ENCODE measurements at regions not wholly inside any gene's neighbourhood (a gene's known extent, or its start where the extent isn't known, plus 50 kb on each side); places are given as distances from the start of the nearest gene placed in this dataset.

GRCh38 chr2:217717646-217718045 is 285.1 kb downstream of the TNS1 start:
- no peak for DNase-seq

- DNase-seq: no peak
Measured at GRCh38 chr2:217715484-217715883, 287.3 kb downstream of the TNS1 start.

- DNase-seq: no peak
Measured at GRCh38 chr2:217714287-217714751, 288.5 kb downstream of the TNS1 start.

- peak; percentile 18 for DNase-seq
Measured at GRCh38 chr2:217713395-217714286, 289.2 kb downstream of the TNS1 start.

- DNase-seq: no peak
Measured at GRCh38 chr2:217712431-217712830, 290.4 kb downstream of the TNS1 start.

GRCh38 chr2:217711188-217711587 is 291.6 kb downstream of the TNS1 start:
- no peak for DNase-seq

GRCh38 chr2:217710211-217710765 is 292.5 kb downstream of the TNS1 start:
- DNase-seq: no peak

GRCh38 chr2:217709478-217710210 is 293.2 kb downstream of the TNS1 start:
- no peak for DNase-seq

- DNase-seq: no peak
Measured at GRCh38 chr2:217707131-217707611, 295.6 kb downstream of the TNS1 start.

- DNase-seq: no peak
Measured at GRCh38 chr2:217706513-217706912, 296.3 kb downstream of the TNS1 start.

GRCh38 chr2:217706095-217706494 is 296.7 kb downstream of the TNS1 start:
- no peak for DNase-seq

- no peak for DNase-seq
Measured at GRCh38 chr2:217705461-217705860, 297.3 kb downstream of the TNS1 start.

- no peak for DNase-seq
Measured at GRCh38 chr2:217703999-217704398, 298.8 kb downstream of the TNS1 start.

- DNase-seq: no peak
Measured at GRCh38 chr2:217703102-217703501, 299.7 kb downstream of the TNS1 start.

GRCh38 chr2:217701622-217702021 is 301.2 kb downstream of the TNS1 start:
- no peak for DNase-seq

- no peak for DNase-seq
Measured at GRCh38 chr2:217698691-217699090, 304.1 kb downstream of the TNS1 start.

GRCh38 chr2:217695033-217695520 is 307.7 kb downstream of the TNS1 start:
- DNase-seq: peak; percentile 38

- no peak for DNase-seq
Measured at GRCh38 chr2:217694291-217694690, 308.5 kb downstream of the TNS1 start.

GRCh38 chr2:217693363-217693762 is 309.4 kb downstream of the TNS1 start:
- no peak for DNase-seq

GRCh38 chr2:217691920-217692666 is 310.7 kb downstream of the TNS1 start:
- no peak for DNase-seq

- no peak for DNase-seq
Measured at GRCh38 chr2:217691516-217691915, 311.3 kb downstream of the TNS1 start.

GRCh38 chr2:217689053-217689452 is 313.7 kb downstream of the TNS1 start:
- DNase-seq: no peak

- DNase-seq: no peak
Measured at GRCh38 chr2:217688494-217688893, 314.3 kb downstream of the TNS1 start.
